C4-2B (cell line): ENCODE measurements at regions not wholly inside any gene's neighbourhood (a gene's known extent, or its start where the extent isn't known, plus 50 kb on each side); places are given as distances from the start of the nearest gene placed in this dataset.

Experiments
- CTCF ChIP-seq: fragments of 450-650 bp; conservative IDR thresholded peaks from 2 replicates; pipeline ENCODE4 v1.5.1; 2017; ENCODE audit warnings: mild to moderate bottlenecking
- ZFX ChIP-seq: fragments of 450-650 bp; IDR thresholded peaks from 2 replicates; pipeline ENCODE4 v1.6.1; 2017

GRCh38 chr1:60136395-60136794, 62.8 kb upstream of the C1orf87 start:
- TF ChIP-seq CTCF = no peak
- no peak for TF ChIP-seq ZFX
